Cardiac fibroblast (primary cell): ENCODE measurements at regions not wholly inside any gene's neighbourhood (a gene's known extent, or its start where the extent isn't known, plus 50 kb on each side); places are given as distances from the start of the nearest gene placed in this dataset.

Experiments
- DNase-seq, 2 donors: peaks; one replicate each; pipeline versions ENCODE4 v3.0.0 to v3.0.0-alpha.2; 2010; ENCODE audit warnings: low read depth in 2 of 2
- H3K4me3 ChIP-seq, 2 donors: replicated peaks in 1 of 2; 1 replicate in 1 of 2; 2 replicates in 1 of 2; pipeline ENCODE4 v1.5.1; 2011; ENCODE audit warnings: low read depth in 2 of 2, low read length in 2 of 2, mild to moderate bottlenecking in 2 of 2, moderate library complexity in 1 of 2
- CTCF ChIP-seq: IDR thresholded peaks from one replicate; pipeline ENCODE4 v1.5.1; 2011; ENCODE audit warnings: low read depth, mild to moderate bottlenecking, low read length, inconsistent platforms

- no peak for DNase-seq
- no peak overlapping the region for H3K4me3 ChIP-seq
- no peak for TF ChIP-seq CTCF
Measured at GRCh38 chr5:138649775-138650174, 74.6 kb upstream of the HSPA9 start.

GRCh38 chr5:138649316-138649720 lies 74.1 kb upstream of the HSPA9 start:
- H3K4me3 ChIP-seq = no peak overlapping the region
- TF ChIP-seq CTCF = no peak
- no peak for DNase-seq

- DNase-seq = no peak
- H3K4me3 ChIP-seq = no peak overlapping the region
Measured at GRCh38 chr5:138648841-138649240, 73.6 kb upstream of the HSPA9 start.

GRCh38 chr5:138647794-138648410 lies 72.7 kb upstream of the HSPA9 start:
- DNase-seq = no peak
- no peak overlapping the region for H3K4me3 ChIP-seq
- no peak for TF ChIP-seq CTCF

More at GRCh38 chr5:138648841-138649240, 73.6 kb upstream of the HSPA9 start:
- TF ChIP-seq CTCF = no peak

GRCh38 chr5:138647261-138647788 lies 72.1 kb upstream of the HSPA9 start:
- no peak for TF ChIP-seq CTCF
- DNase-seq = peak; percentile 22 to 53
- no peak overlapping the region for H3K4me3 ChIP-seq

- no peak for DNase-seq
- H3K4me3 ChIP-seq = no peak overlapping the region
- TF ChIP-seq CTCF = no peak
Measured at GRCh38 chr5:138646671-138647070, 71.5 kb upstream of the HSPA9 start.
